ENCODE measurements at regions not wholly inside any gene's neighbourhood (a gene's known extent, or its start where the extent isn't known, plus 50 kb on each side); places are given as distances from the start of the nearest gene placed in this dataset.

- POLR2A ChIA-PET = interaction anchor here (1.5 to 1.8 kb wide), 2 partner anchors 21 to 24 kb away, joined by 7 to 10 read pairs; a partner anchor contains a TSS
- DNase-seq (ENCODE audit: extremely low spot score) = no peak
- CTCF ChIA-PET = interaction anchor here (0.7 to 2.7 kb wide), 3 partner anchors 19 to 254 kb away, joined by 3 to 12 read pairs (median 4); partner anchors contain the start of gene FAM50B
- TF ChIP-seq FOXM1 (IDR thresholded peaks at IDR 0.05; ENCODE audit: borderline replicate concordance) (no peak), ELF4 (IDR thresholded peaks at IDR 0.05) (no peak), ARNT (IDR thresholded peaks at IDR 0.05) (no peak), FOXK2 (IDR thresholded peaks at IDR 0.05) (no peak), BHLHE40 (IDR thresholded peaks at IDR 0.05; ENCODE audit: borderline replicate concordance) (no peak), TARDBP (IDR thresholded peaks at IDR 0.05) (no peak), CTBP1 (IDR thresholded peaks at IDR 0.05; ENCODE audit: borderline replicate concordance) (no peak), LEF1 (IDR thresholded peaks at IDR 0.05; ENCODE audit: borderline replicate concordance) (no peak), HDGF (IDR thresholded peaks at IDR 0.05; ENCODE audit: borderline replicate concordance) (no peak), NFRKB (IDR thresholded peaks at IDR 0.05) (no peak)
- TF ChIP-seq, protein P1, sequence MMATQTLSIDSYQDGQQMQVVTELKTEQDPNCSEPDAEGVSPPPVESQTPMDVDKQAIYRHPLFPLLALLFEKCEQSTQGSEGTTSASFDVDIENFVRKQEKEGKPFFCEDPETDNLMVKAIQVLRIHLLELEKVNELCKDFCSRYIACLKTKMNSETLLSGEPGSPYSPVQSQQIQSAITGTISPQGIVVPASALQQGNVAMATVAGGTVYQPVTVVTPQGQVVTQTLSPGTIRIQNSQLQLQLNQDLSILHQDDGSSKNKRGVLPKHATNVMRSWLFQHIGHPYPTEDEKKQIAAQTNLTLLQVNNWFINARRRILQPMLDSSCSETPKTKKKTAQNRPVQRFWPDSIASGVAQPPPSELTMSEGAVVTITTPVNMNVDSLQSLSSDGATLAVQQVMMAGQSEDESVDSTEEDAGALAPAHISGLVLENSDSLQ (IDR thresholded peaks at IDR 0.05) = no peak
Observed at GRCh38 chr6:3997177-3997770, 81.7 kb downstream of the FAM217A start.

GRCh38 chr6:3999800-4000661, 78.9 kb downstream of the FAM217A start:
- no peak for TF ChIP-seq ELF4 (IDR thresholded peaks at IDR 0.05)
- CTCF ChIA-PET = no interaction called here
- POLR2A ChIA-PET = interaction anchor here (1.0 kb wide), 1 partner anchor 21 kb away, joined by 3 read pairs; a partner anchor contains a TSS
- DNase-seq (ENCODE audit: extremely low spot score) = no peak

DNA sequence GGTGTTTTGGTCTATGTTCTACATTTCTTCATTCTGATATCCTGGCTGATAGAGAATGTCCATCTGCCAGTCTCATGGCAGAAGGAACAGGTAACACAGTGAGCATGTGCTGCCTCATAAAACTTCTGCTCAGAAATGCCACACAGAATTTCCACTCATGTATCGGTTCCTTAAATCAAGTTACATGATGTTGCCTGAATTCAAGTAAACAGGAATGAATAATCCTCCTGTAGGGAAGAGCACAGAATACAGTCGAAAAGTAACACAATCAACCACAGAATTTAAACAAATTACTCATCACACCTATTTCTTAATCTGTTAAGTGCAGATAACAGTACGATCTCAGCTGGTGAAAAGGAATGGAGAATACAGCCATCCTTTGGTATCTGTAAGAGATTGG, 74.7 kb downstream of the FAM217A start:
- POLR2A ChIA-PET = interaction anchor here (1.2 kb wide), 1 partner anchor 17 kb away, joined by 6 read pairs; a partner anchor contains a TSS

GRCh38 chr6:4008324-4009047, 70.5 kb downstream of the FAM217A start:
- ChIA-PET POLR2A (interaction anchor here (1.2 to 3.2 kb wide), 4 partner anchors 10 to 263 kb away, joined by 3 to 17 read pairs (median 12); a partner anchor contains a TSS), CTCF (interaction anchor here (0.6 to 1.1 kb wide), 5 partner anchors 14 to 260 kb away, joined by 3 to 5 read pairs (median 3); no protein-coding TSS in a partner anchor)
- no peak for TF ChIP-seq HDGF (IDR thresholded peaks at IDR 0.05; ENCODE audit: borderline replicate concordance)
- TF ChIP-seq, protein P1 (IDR thresholded peaks at IDR 0.05) = peak; percentile 81
- no peak for TF ChIP-seq SP1 (IDR thresholded peaks at IDR 0.05)
- TF ChIP-seq CTBP1 (IDR thresholded peaks at IDR 0.05; ENCODE audit: borderline replicate concordance) = 0 out of 2 replicates have a peak, but pooled peaks have one; percentile 67
- no peak for TF ChIP-seq BHLHE40 (IDR thresholded peaks at IDR 0.05; ENCODE audit: borderline replicate concordance)
- DNase-seq (ENCODE audit: extremely low spot score) = peak; percentile 45

More for the DNA sequence above, 74.7 kb downstream of the FAM217A start:
- no peak for DNase-seq (ENCODE audit: extremely low spot score)
- TF ChIP-seq SP1 (IDR thresholded peaks at IDR 0.05) = no peak
- TF ChIP-seq CTBP1 (IDR thresholded peaks at IDR 0.05; ENCODE audit: borderline replicate concordance) = no peak
- TF ChIP-seq ELF4 (IDR thresholded peaks at IDR 0.05) = no peak
- TF ChIP-seq BHLHE40 (IDR thresholded peaks at IDR 0.05; ENCODE audit: borderline replicate concordance) = no peak
- no peak for TF ChIP-seq LEF1 (IDR thresholded peaks at IDR 0.05; ENCODE audit: borderline replicate concordance)
- TF ChIP-seq NFRKB (IDR thresholded peaks at IDR 0.05) = no peak
- CTCF ChIA-PET = no interaction called here

GRCh38 chr6:4009486-4009885, 69.5 kb downstream of the FAM217A start:
- CTCF ChIA-PET = interaction anchor here (1.0 kb wide), 1 partner anchor 11 kb away, joined by 6 read pairs; a partner anchor contains a TSS
- no peak for TF ChIP-seq NFRKB (IDR thresholded peaks at IDR 0.05)
- no peak for TF ChIP-seq ARNT (IDR thresholded peaks at IDR 0.05)
- TF ChIP-seq SUZ12 (IDR thresholded peaks at IDR 0.05) = no peak
- TF ChIP-seq FOXA1 (IDR thresholded peaks at IDR 0.05) = no peak
- TF ChIP-seq HDGF (IDR thresholded peaks at IDR 0.05; ENCODE audit: borderline replicate concordance) = no peak
- TF ChIP-seq FOXM1 (IDR thresholded peaks at IDR 0.05; ENCODE audit: borderline replicate concordance) = no peak
- TF ChIP-seq ELF4 (IDR thresholded peaks at IDR 0.05) = no peak
- TF ChIP-seq ZNF384 (IDR thresholded peaks at IDR 0.05) = no peak
- no peak for TF ChIP-seq CTBP1 (IDR thresholded peaks at IDR 0.05; ENCODE audit: borderline replicate concordance)
- no peak for TF ChIP-seq TARDBP (IDR thresholded peaks at IDR 0.05)
- no peak for TF ChIP-seq LEF1 (IDR thresholded peaks at IDR 0.05; ENCODE audit: borderline replicate concordance)
- no peak for TF ChIP-seq L3MBTL2 (conservative IDR thresholded peaks at IDR 0.05)
- POLR2A ChIA-PET = interaction anchor here (1.3 to 3.2 kb wide), 2 partner anchors 9 to 12 kb away, joined by 3 to 17 read pairs; a partner anchor contains a TSS
- no peak for DNase-seq (ENCODE audit: extremely low spot score)

DNA sequence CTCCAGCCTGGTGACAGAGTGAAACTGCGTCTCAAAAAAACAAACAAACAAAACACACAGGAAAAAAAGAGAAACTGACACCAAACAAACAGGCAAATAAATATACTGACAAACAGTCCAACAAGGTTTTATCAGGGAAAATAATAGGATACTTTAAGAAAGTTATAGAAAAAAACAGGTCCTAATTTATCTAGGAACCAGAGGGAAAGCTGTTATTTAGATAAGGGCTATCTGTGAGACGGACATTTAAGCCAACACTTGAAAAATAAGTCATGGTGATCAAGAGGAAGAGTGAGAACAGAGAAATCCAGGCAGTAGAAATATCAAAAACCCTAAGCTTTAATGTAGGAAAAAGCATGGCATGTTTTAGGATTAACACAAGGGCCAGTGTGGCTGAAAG, 68.9 kb downstream of the FAM217A start:
- POLR2A ChIA-PET = interaction anchor here (1.3 to 3.2 kb wide), 2 partner anchors 8 to 11 kb away, joined by 3 to 17 read pairs; a partner anchor contains a TSS
- TF ChIP-seq SP1 (IDR thresholded peaks at IDR 0.05) (no peak), TARDBP (IDR thresholded peaks at IDR 0.05) (no peak), FOXM1 (IDR thresholded peaks at IDR 0.05; ENCODE audit: borderline replicate concordance) (no peak), FOXA1 (IDR thresholded peaks at IDR 0.05) (no peak), L3MBTL2 (conservative IDR thresholded peaks at IDR 0.05) (no peak)
- TF ChIP-seq, protein P1 (IDR thresholded peaks at IDR 0.05) = no peak
- no peak for DNase-seq (ENCODE audit: extremely low spot score)
- CTCF ChIA-PET = interaction anchor here (1.0 kb wide), 1 partner anchor 11 kb away, joined by 6 read pairs; a partner anchor contains a TSS
